Upper lobe of left lung (tissue), 4 donors: ENCODE measurements at regions not wholly inside any gene's neighbourhood (a gene's known extent, or its start where the extent isn't known, plus 50 kb on each side); places are given as distances from the start of the nearest gene placed in this dataset.

Source experiments
- EP300 ChIP-seq, 4 donors: sonication (generic); formaldehyde crosslinking; IDR thresholded peaks; one replicate each; pipeline ENCODE4 v1.5.1; 2017; ENCODE audit warnings: antibody characterized with exemption in 4 of 4, control low read depth in 2 of 4
- POLR2A ChIP-seq, 4 donors: fragments of 450-650 bp; IDR thresholded peaks; one replicate each; pipeline ENCODE4 v1.5.1; 2016 to 2017; ENCODE audit warnings: antibody characterized with exemption in 4 of 4, mild to moderate bottlenecking in 2 of 4
- POLR2AphosphoS5 ChIP-seq, 2 donors: sonication (generic); formaldehyde crosslinking; IDR thresholded peaks; one replicate each; pipeline ENCODE4 v1.5.1; 2017; ENCODE audit warnings: antibody characterized with exemption in 2 of 2
- TF ChIP-seq, protein P1 (sequence below), 6 experiments: fragments of 450-650 bp in 4 of 6; fragments of 200-600 bp in 2 of 6; sonication (generic) in 2 of 6; IDR thresholded peaks; one replicate each; pipeline ENCODE4 v1.5.1; 2016 to 2019; ENCODE audit warnings: antibody characterized with exemption in 6 of 6

DNA sequence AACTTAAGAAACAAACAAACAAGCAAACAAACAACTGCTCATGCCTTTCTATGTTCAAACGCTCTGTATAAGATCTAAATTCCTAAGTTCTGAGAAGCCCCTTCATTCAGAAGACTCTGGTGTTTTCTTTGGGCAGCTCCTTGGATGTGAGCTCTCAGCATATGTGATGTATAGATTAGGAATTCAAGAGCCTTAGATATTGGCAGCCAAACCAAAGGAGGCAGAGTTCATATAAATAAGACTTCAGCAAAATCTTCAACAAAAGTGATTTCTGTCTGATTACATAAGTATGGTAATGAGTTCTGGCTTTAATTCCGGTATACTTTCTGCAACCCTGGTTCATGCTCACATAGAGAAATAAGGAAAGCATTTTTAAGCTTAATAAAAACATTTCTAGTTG lies 145.6 kb downstream of the DYRK2 start:
- TF ChIP-seq POLR2AphosphoS5 (IDR thresholded peaks at IDR 0.05): no peak
- TF ChIP-seq, protein P1, sequence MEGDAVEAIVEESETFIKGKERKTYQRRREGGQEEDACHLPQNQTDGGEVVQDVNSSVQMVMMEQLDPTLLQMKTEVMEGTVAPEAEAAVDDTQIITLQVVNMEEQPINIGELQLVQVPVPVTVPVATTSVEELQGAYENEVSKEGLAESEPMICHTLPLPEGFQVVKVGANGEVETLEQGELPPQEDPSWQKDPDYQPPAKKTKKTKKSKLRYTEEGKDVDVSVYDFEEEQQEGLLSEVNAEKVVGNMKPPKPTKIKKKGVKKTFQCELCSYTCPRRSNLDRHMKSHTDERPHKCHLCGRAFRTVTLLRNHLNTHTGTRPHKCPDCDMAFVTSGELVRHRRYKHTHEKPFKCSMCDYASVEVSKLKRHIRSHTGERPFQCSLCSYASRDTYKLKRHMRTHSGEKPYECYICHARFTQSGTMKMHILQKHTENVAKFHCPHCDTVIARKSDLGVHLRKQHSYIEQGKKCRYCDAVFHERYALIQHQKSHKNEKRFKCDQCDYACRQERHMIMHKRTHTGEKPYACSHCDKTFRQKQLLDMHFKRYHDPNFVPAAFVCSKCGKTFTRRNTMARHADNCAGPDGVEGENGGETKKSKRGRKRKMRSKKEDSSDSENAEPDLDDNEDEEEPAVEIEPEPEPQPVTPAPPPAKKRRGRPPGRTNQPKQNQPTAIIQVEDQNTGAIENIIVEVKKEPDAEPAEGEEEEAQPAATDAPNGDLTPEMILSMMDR (IDR thresholded peaks at IDR 0.05): no peak
- TF ChIP-seq POLR2A (IDR thresholded peaks at IDR 0.05): no peak
- TF ChIP-seq EP300 (IDR thresholded peaks at IDR 0.05): no peak
